ENCODE measurements at regions not wholly inside any gene's neighbourhood (a gene's known extent, or its start where the extent isn't known, plus 50 kb on each side); places are given as distances from the start of the nearest gene placed in this dataset.

- no peak for FAIRE-seq
Measured at GRCh38 chr12:126663304-126664094, 1598.3 kb downstream of the AACS start.

DNA sequence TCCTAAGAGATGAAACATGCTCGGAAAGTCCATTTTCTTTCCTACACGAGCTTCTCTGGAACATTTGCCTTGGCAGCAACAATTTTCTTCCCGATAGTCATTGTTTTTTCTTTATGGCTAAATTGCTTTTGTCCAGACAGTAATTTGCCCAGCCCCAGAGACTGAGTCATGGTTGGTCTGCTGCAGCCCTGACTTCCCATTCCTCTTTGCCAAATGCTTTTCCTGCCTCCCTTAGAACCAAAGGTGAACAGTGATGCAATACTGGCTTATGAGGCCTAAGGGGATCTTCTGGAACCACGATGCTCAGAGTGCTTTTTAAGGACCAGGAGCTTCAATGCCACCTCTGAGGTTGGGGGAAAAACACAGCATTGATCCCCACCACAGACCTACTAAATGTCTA lies 1599.6 kb upstream of the TMEM132C start:
- FAIRE-seq = no peak

DNA sequence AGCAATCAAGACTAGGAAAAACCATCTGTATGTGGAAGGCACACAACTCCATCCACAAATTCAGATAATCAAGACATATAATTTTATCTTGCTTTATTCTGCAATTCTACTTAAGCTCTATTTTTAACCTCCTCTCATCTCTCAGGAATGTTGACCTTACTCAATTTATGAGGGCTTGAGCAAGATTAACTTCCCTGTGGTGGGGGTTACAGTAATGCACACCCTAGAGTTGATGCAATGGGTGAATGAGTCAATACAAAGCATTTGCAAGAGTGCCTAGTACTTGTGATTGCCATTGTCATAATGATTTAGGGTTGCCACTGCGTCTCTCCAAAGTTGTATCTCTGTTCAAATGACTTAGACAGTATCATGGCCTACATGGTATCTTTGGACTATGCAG lies 1598.4 kb upstream of the TMEM132C start:
- no peak for FAIRE-seq

- no peak for FAIRE-seq
Measured at GRCh38 chr12:126668961-126669360, 1598.0 kb upstream of the TMEM132C start.

- FAIRE-seq = no peak
Measured at GRCh38 chr12:126676434-126676833, 1590.5 kb upstream of the TMEM132C start.

DNA sequence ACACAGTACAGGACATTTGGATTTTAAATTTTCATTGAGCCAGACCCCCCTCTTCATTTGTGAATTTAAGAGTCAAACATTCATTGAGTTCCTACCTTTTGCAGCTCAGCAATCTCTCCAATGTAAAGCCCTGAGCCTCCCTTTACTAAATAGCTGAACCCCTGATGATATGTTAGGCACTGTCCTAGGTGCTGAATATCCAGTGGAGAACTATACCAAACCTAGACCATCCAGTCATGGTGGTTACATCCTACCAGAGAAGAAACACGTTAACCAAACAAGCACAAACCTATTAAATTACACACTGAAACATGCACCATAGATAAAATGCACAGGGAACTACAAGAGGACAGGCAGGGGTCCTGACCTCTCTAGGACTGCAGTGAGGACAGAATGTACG lies 1585.3 kb upstream of the TMEM132C start:
- no peak for FAIRE-seq

DNA sequence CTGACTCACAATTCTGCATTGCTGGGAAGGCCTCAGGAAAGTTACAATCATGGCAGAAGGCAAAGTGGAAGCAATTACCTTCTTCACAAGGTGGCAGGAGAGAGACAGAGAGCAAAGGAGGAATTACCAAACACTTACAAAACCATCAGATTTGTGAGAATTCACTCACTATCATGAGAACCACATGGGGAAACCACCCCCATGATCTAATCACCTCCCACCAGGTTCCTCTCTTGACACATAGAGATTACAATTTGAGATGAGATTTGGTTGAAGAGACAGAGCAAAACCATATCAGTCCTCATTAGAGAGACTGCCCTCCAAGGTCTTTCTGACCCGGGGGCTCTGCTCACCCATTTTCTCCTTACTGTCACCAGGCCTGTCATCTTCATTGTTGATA lies 1582.3 kb upstream of the TMEM132C start:
- FAIRE-seq = no peak

- no peak for FAIRE-seq
Measured at GRCh38 chr12:126685636-126686035, 1581.3 kb upstream of the TMEM132C start.

DNA sequence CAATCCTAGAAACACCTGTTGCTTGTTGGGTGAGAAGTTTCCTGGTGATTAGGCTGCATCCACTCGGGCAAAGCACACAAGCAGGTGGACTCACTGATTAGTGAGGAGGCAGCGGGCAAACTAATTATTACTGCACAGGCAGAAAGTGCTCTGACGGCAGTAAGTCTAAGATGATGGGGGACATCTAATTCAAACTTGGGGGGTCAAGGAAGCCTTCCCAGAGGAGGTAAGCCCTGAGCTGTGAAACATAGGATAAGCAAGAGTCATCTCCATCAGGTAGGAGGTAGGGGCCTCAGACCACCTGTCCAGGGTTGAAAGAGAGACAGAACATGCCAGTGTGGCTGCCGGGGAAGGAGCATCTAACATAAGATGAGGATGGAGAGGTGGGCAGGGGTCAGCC lies 1578.4 kb upstream of the TMEM132C start:
- no peak for FAIRE-seq

GRCh38 chr12:126700096-126700495 lies 1566.9 kb upstream of the TMEM132C start:
- FAIRE-seq = no peak

DNA sequence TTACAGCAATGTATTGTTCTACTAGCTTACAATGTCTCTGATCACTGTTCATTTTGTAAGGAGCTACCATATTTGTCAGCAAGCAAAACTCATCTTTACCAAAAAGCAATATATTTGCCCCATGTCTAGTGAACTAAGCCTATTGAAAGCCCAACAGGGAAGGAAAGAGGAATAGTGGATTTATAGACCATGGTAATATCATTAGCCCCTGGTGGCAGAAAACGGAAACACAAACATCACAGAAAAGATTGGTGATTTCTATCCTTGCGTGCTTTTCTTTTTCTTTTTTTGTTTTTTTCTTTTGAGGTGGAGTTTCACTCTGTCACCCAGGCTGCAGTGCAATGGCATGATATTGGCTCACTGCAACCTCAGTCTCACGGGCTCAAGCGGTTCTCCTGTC lies 1562.4 kb upstream of the TMEM132C start:
- FAIRE-seq = no peak

DNA sequence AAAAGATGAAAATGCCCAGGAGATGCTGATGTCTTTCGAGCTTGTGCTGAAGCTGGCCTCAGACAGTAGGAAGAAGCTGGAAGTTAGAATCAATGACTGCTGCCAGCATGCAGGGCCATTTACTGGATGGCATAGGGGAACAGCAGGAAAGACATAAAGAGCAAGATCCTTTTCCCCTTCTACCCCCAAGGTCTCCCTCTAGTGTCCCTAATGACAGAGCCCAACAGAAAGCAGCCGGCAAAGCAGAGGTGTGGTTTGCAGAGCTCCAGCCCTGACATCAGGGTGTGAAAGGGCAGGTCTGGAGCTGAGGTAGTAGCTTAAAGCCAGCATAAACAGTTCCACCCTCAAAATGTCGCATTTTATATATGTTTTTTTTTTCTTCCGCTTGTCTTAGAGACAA lies 1560.7 kb upstream of the TMEM132C start:
- FAIRE-seq = no peak

- FAIRE-seq = no peak
Measured at GRCh38 chr12:126708492-126708896, 1558.5 kb upstream of the TMEM132C start.

DNA sequence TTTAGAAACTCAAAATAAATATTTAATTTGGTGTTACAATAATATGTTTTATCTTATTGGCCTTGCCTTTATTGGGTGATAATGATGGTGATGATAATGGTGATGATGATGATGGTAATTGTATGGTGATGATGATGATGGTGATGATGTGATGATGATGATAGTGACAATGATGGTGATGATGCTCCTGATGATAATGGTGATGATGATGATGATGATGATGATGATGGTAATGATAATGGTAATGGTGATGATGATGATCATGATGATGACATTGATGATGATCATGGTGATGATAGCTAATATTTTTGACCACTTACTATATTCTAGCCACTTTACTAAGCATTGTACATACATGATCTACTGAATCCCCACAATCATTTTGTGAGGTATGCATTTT lies 1548.6 kb upstream of the TMEM132C start:
- no peak for FAIRE-seq

- FAIRE-seq = no peak
Measured at GRCh38 chr12:126719912-126720705, 1546.9 kb upstream of the TMEM132C start.

GRCh38 chr12:126726481-126727217 lies 1540.3 kb upstream of the TMEM132C start:
- FAIRE-seq = no peak

DNA sequence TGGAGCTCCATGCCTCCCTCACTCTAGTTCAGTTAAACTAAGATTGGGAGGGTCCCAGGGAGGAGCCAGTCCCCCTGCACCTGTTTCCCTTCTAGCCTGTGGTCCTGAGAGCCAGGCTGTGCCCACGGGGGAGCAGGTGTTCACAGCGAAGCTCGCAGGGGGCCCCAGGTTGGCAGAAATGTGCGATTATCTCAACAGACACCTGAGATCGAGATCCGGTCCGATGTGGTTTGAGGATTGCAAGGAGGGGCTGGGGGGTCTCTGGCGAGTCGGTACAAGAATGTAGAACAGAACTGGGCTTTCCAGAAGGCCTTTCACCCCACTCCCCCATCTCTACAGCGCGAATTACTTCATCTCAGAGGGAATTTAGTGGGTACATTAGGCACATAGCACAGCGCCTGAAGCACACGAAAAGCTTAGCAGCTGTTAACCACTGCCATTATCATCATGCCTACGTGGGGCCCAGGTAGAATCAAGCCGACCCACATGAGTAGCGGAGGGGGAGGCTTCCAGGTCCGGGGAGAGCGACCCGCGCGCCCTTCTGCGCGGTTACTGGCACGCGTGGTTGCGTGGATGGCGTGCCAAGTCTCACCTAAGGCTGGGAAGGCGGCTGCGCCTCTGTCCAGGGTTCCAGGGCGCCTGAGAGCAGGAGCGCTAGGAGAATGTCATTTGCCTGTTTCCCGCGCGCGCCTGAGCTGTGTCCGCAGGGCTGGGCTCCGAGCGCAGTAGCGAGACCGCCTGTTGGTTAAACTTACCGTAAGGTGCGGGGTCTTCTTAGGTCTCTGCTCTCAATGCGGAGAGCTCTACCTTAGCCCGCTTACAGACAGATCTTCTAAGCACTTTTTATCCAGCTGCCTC lies 1539.5 kb upstream of the TMEM132C start:
- FAIRE-seq = no peak

- no peak for FAIRE-seq
Measured at GRCh38 chr12:126734296-126734695, 1532.7 kb upstream of the TMEM132C start.

DNA sequence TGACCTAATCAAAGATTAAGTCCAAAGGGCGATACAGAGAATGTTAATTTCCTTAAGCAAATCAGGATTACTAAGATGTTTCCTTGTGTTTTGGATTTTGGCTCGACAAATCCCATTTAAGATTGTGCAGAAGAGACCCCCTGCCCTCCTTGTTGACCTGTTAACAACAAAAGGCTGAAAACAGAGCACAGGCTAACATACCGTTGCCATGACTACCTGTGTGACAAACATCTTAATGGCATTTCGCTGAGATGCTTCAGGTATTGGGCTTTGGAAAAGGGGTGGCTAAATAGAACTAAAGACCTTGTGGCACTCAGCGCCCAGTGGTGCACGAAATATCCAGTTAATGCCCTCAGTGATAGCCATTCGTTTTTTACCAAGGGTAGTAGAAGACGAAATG lies 1532.3 kb upstream of the TMEM132C start:
- FAIRE-seq = no peak

DNA sequence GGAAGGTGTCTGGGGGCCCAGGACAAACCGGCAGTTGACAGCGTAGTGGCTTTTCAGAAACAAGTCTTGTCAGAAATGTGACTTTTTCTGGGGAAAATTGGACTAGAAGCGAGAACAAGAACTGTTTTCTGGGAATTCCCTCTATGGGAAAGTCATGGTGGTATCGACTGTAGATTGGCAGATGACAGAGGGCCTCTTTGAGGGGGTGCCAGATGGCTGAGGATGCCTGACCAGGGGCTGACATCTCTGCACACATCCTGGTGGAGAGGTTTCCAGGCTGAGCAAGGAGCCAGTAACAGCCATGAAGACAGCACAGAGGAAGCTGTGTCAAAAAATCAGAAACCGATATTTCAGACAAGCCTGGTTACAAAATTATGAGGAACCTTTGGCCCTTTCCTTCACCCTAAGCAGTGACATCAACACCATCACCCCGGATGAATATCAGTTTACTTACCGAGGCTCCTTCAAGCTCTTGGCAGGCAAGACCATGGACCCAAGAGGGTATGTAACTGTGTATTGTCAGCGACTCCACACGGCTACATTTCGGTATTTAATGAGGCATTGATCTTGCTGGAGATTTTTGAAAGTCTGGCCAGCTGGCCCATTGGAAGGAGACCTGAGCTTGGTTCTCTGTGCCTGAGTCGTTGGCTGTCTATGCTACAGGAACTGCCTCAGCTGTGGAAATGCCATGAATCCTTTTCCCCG lies 1525.3 kb upstream of the TMEM132C start:
- FAIRE-seq = no peak

DNA sequence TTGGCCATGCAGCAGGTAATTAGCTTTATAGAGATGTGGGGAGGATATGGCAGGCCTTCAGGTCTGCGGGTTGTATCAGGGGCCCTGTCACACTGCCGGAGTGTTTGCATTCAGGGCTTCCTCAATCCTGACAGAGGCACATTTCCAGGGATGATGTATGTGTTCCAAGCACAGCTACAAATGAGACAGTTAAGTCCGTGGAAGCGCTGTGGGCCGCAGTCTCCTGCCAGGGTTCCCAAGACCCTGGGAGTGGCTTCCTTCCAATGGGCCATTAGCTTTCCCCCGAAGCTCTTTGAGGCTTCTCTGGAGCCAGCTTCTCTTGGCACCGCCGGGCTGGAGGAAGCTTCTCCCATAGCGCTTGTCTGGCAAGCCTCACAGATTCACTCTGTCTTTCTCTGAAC lies 1524.7 kb upstream of the TMEM132C start:
- no peak for FAIRE-seq
